A549 (cell line): ENCODE measurements at regions not wholly inside any gene's neighbourhood (a gene's known extent, or its start where the extent isn't known, plus 50 kb on each side); places are given as distances from the start of the nearest gene placed in this dataset.

Experiments used
- ATAC-seq, 2 experiments: fragments of 200-7000 bp in 1 of 2; fragments of >200 bp in 1 of 2; cut with Nextera tagmentation in 1 of 2; cut with Tn5 transposase in 1 of 2; 3 replicates each; pipeline versions ENCODE4 v1.8.0 to v1.9.1; 2018 to 2020; ENCODE audit warnings: mild to moderate bottlenecking in 1 of 2, moderate library complexity in 1 of 2
- CTCF ChIA-PET: fragments of 300-600 bp; sonication (Branson Sonifier 250); formaldehyde crosslinking; extraction: SDS; loops from one replicate; lab custom pipeline; 2021; ENCODE audit warnings: antibody characterized with exemption, inconsistent platforms; lab: Yijun Ruan, JAX
- POLR2A ChIA-PET: fragments of 350-600 bp; formaldehyde crosslinking; extraction: SDS; loops from one replicate; lab custom pipeline; 2021; ENCODE audit warnings: antibody characterized with exemption, inconsistent platforms; lab: Yijun Ruan, JAX
- DNase-seq, 2 experiments: peaks; one replicate each; pipeline versions ENCODE4 v3.0.0 to v3.0.0-alpha.2; 2011 to 2016; ENCODE audit warnings: low read depth in 1 of 2, low spot score in 1 of 2
- FAIRE-seq: peaks from 2 replicates; lab custom pipeline; 2011; peaks lifted over from hg19 to GRCh38; lab: Jason Lieb, UNC
- H3K27ac ChIP-seq, 2 experiments: fragments of >200 bp; sonication (Bioruptor Twin); formaldehyde crosslinking; 3 replicates each; pipeline ENCODE4 v1.5.1; 2016 to 2017
- H3K4me1 ChIP-seq: fragments of >200 bp; sonication (Bioruptor Twin); formaldehyde crosslinking; 3 replicates; pipeline ENCODE4 v1.6.1; 2016
- H3K4me2 ChIP-seq: fragments of >200 bp; sonication (Bioruptor Twin); formaldehyde crosslinking; 3 replicates; pipeline ENCODE4 v1.6.1; 2016
- H3K4me3 ChIP-seq: fragments of >200 bp; sonication (Bioruptor Twin); formaldehyde crosslinking; 3 replicates; pipeline ENCODE4 v1.5.1; 2016
- H3K9me3 ChIP-seq: fragments of >200 bp; sonication (Bioruptor Twin); formaldehyde crosslinking; 3 replicates; pipeline ENCODE4 v1.6.1; 2016
- CBX2 ChIP-seq: fragments of 200-600 bp; sonication (generic); IDR thresholded peaks from 2 replicates; pipeline ENCODE4 v1.6.1; 2016; ENCODE audit warnings: low read depth, mild to moderate bottlenecking, borderline replicate concordance
- CEBPB ChIP-seq, 2 experiments: fragments of >200 bp in 1 of 2; sonication (Bioruptor Twin) in 1 of 2; formaldehyde crosslinking in 1 of 2; IDR thresholded peaks; 2 replicates each; pipeline ENCODE4 v1.6.1; 2012 to 2016
- CHD2 ChIP-seq: fragments of 150-350 bp; IDR thresholded peaks from 2 replicates; pipeline ENCODE4 v1.6.1; 2014; ENCODE audit warnings: low read length; ENCODE audit not compliant: partially characterized antibody
- CHD4 ChIP-seq: fragments of 200-600 bp; sonication (generic); IDR thresholded peaks from 2 replicates; pipeline ENCODE4 v1.6.1; 2016; ENCODE audit warnings: antibody characterized with exemption, mild to moderate bottlenecking, borderline replicate concordance
- E2F6 ChIP-seq: IDR thresholded peaks from 2 replicates; pipeline ENCODE4 v1.6.1; 2012; ENCODE audit warnings: low read depth, borderline replicate concordance
- EHF ChIP-seq: fragments of 250-450 bp; sonication (Bioruptor Pico); IDR thresholded peaks from 2 replicates; pipeline ENCODE4 v1.5.0; 2020; ENCODE audit warnings: mild to moderate bottlenecking
- EHMT2 ChIP-seq: fragments of 200-600 bp; sonication (generic); IDR thresholded peaks from 2 replicates; pipeline ENCODE4 v1.6.1; 2016; ENCODE audit warnings: antibody characterized with exemption, low read depth, mild to moderate bottlenecking, moderate library complexity
- ELK1 ChIP-seq: fragments of 150-350 bp; IDR thresholded peaks from 2 replicates; pipeline ENCODE4 v1.6.1; 2014; ENCODE audit warnings: low read depth, mild to moderate bottlenecking, low read length
- EP300 ChIP-seq, 2 experiments: fragments of >200 bp; sonication (Bioruptor Twin); formaldehyde crosslinking; IDR thresholded peaks; 2 replicates in 1 of 2; 3 replicates in 1 of 2; pipeline ENCODE4 v1.6.1; 2016 to 2017
- FOSL2 ChIP-seq, 2 experiments: fragments of 450-650 bp in 1 of 2; fragments of >200 bp in 1 of 2; sonication (Bioruptor Twin) in 1 of 2; formaldehyde crosslinking; IDR thresholded peaks; 2 replicates each; pipeline versions ENCODE4 v1.5.0 to v1.6.1; 2016 to 2020; ENCODE audit warnings: mild to moderate bottlenecking in 1 of 2, moderate library complexity in 1 of 2
- HES2 ChIP-seq: fragments of >200 bp; sonication (Bioruptor Twin); formaldehyde crosslinking; IDR thresholded peaks from 2 replicates; pipeline ENCODE4 v1.6.1; 2016
- HEYL ChIP-seq: fragments of 250-450 bp; sonication (Bioruptor Pico); IDR thresholded peaks from 2 replicates; pipeline ENCODE4 v1.8.0; 2021; ENCODE audit warnings: mild to moderate bottlenecking, moderate library complexity
- JUNB ChIP-seq: fragments of >200 bp; sonication (Bioruptor Twin); formaldehyde crosslinking; IDR thresholded peaks from 2 replicates; pipeline ENCODE4 v1.6.1; 2016
- KDM5A ChIP-seq: fragments of 200-600 bp; sonication (generic); IDR thresholded peaks from 2 replicates; pipeline ENCODE4 v1.6.1; 2016; ENCODE audit warnings: antibody characterized with exemption, mild to moderate bottlenecking
- MAFK ChIP-seq: fragments of 450-650 bp; IDR thresholded peaks from 2 replicates; pipeline ENCODE4 v1.6.1; 2014; ENCODE audit not compliant: partially characterized antibody
- NFE2L2 ChIP-seq: fragments of 150-350 bp; conservative IDR thresholded peaks from 2 replicates; pipeline ENCODE4 v1.6.1; 2014; ENCODE audit warnings: low read length
- NPAS2 ChIP-seq: fragments of 250-450 bp; sonication (Bioruptor Pico); IDR thresholded peaks from 2 replicates; pipeline ENCODE4 v1.8.0; 2022; ENCODE audit warnings: mild to moderate bottlenecking, moderate library complexity, borderline replicate concordance
- NR3C1 ChIP-seq: fragments of >200 bp; sonication (Bioruptor Twin); formaldehyde crosslinking; IDR thresholded peaks from 3 replicates; pipeline ENCODE4 v1.6.1; 2017
- POLR2A ChIP-seq: IDR thresholded peaks from 2 replicates; pipeline ENCODE4 v1.6.1; 2012; ENCODE audit warnings: mild to moderate bottlenecking, low read length
- RAD21 ChIP-seq, 2 experiments: fragments of >200 bp in 1 of 2; sonication (Bioruptor Twin) in 1 of 2; formaldehyde crosslinking in 1 of 2; IDR thresholded peaks in 1 of 2; conservative IDR thresholded peaks in 1 of 2; 2 replicates in 1 of 2; 3 replicates in 1 of 2; pipeline ENCODE4 v1.6.1; 2012 to 2018; ENCODE audit warnings: inconsistent platforms in 1 of 2
- RARB ChIP-seq: fragments of 250-450 bp; sonication (Bioruptor Pico); IDR thresholded peaks from 2 replicates; pipeline ENCODE4 v1.8.0; 2021; ENCODE audit warnings: mild to moderate bottlenecking, moderate library complexity
- TFCP2L1 ChIP-seq: fragments of 250-450 bp; sonication (Bioruptor Pico); IDR thresholded peaks from 2 replicates; pipeline ENCODE4 v1.5.0; 2021; ENCODE audit warnings: mild to moderate bottlenecking
- ZNF302 ChIP-seq: fragments of 250-450 bp; sonication (Bioruptor Pico); IDR thresholded peaks from 2 replicates; pipeline ENCODE4 v1.9.0; 2021; ENCODE audit warnings: inconsistent platforms, mild to moderate bottlenecking, moderate library complexity
- WGBS: methylation state at CpG from one replicate; pipeline ENCODE4 v1.1.6; 2017; ENCODE audit errors: missing lambda C conversion rate; 5-methylcytosine and 5-hydroxymethylcytosine counted together
- TF ChIP-seq, protein P1 (sequence below): IDR thresholded peaks from 2 replicates; pipeline ENCODE4 v1.6.1; 2012
- TF ChIP-seq, protein P2 (sequence below): fragments of >200 bp; sonication (Bioruptor Twin); formaldehyde crosslinking; IDR thresholded peaks from 3 replicates; pipeline ENCODE4 v1.6.1; 2016
- TF ChIP-seq, protein P3 (sequence below): fragments of >200 bp; sonication (Bioruptor Twin); formaldehyde crosslinking; IDR thresholded peaks from 3 replicates; pipeline ENCODE4 v1.5.1; 2016

GRCh38 chr20:48530957-48531356, 296.8 kb downstream of the PREX1 start:
- no peak for ATAC-seq
- Histone ChIP-seq H3K4me1 (no peaks in the 10 kb centered on the region), H3K9me3 (0 out of 3 replicates have a peak, but pooled peaks cover 3% of the 10 kb centered on the region), H3K4me3 (no peak overlapping the region), H3K27ac (no peak overlapping the region), H3K4me2 (peak overlapping the region; percentile 49; the same call in 1 of the 3 replicates)
- POLR2A ChIA-PET = no interaction called here
- FAIRE-seq = no peak
- DNase-seq = no peak
- CTCF ChIA-PET = interaction anchor here (1.5 kb wide), 1 partner anchor 867 kb away, joined by 4 read pairs; no protein-coding TSS in a partner anchor
- WGBS = 10% methylated on average over 5 of the region's 5 CpGs
- no peak for TF ChIP-seq ZNF302 (CRISPR knock-in tag)
- no peak for TF ChIP-seq EHMT2
- TF ChIP-seq, protein P1, sequence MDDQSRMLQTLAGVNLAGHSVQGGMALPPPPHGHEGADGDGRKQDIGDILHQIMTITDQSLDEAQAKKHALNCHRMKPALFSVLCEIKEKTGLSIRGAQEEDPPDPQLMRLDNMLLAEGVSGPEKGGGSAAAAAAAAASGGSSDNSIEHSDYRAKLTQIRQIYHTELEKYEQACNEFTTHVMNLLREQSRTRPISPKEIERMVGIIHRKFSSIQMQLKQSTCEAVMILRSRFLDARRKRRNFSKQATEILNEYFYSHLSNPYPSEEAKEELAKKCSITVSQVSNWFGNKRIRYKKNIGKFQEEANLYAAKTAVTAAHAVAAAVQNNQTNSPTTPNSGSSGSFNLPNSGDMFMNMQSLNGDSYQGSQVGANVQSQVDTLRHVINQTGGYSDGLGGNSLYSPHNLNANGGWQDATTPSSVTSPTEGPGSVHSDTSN = no peak

DNA sequence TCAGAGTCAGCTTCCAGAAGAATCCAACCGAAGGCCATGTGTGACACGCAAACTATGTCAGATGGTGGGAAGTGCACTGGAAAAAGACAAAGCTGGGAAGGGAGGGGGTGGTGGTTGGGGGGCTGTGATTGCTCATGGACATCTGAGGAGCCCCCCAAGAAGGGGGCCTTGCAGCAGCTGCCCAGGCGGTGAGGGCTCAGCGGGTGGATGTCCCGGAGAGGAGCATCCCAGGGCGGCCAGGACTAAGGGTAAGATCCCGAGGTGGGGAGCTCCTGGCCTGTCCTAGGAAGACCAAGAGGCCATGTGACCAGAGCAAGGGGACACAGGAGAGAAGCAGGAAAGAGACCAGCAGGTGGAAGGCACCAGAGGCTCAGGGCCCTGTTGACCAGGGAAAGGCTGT, 299.5 kb downstream of the PREX1 start:
- no peak for ATAC-seq
- FAIRE-seq = no peak
- Histone ChIP-seq H3K4me2 (no peak overlapping the region), H3K4me3 (no peak overlapping the region), H3K4me1 (no peaks in the 10 kb centered on the region), H3K9me3 (no peaks in the 10 kb centered on the region), H3K27ac (no peak overlapping the region)
- no peak for TF ChIP-seq NFE2L2
- TF ChIP-seq NPAS2 (CRISPR knock-in tag) = no peak
- no peak for TF ChIP-seq E2F6
- no peak for TF ChIP-seq RAD21 (conservative IDR thresholded peaks at IDR 0.05 in 1 of 2, IDR thresholded peaks at IDR 0.05 in 1 of 2)
- TF ChIP-seq HES2 = no peak
- TF ChIP-seq TFCP2L1 (CRISPR knock-in tag) = no peak
- TF ChIP-seq FOSL2 (IDR thresholded peaks at IDR 0.05) = no peak
- no peak for TF ChIP-seq FOSL2 (CRISPR knock-in tag; IDR thresholded peaks at IDR 0.05)
- TF ChIP-seq RARB (CRISPR knock-in tag) = no peak
- TF ChIP-seq MAFK = no peak
- no peak for TF ChIP-seq POLR2A
- TF ChIP-seq CEBPB (IDR thresholded peaks at IDR 0.05) = no peak
- TF ChIP-seq CHD4 = no peak
- no peak for DNase-seq
- POLR2A ChIA-PET = no interaction called here
- CTCF ChIA-PET = interaction anchor here (2.1 kb wide), 1 partner anchor 92 kb away, joined by 6 read pairs; no protein-coding TSS in a partner anchor
- 73% methylated on average over 7 of the region's 7 CpGs for WGBS

GRCh38 chr20:48527771-48528170, 300.0 kb downstream of the PREX1 start:
- CTCF ChIA-PET = interaction anchor here (2.1 kb wide), 1 partner anchor 93 kb away, joined by 6 read pairs; no protein-coding TSS in a partner anchor
- FAIRE-seq (no peak), DNase-seq (no peak), ATAC-seq (no peak)
- no peaks in the 10 kb centered on the region for H3K9me3 ChIP-seq
- H3K4me1 ChIP-seq = no peaks in the 10 kb centered on the region
- 38% methylated on average over 8 of the region's 11 CpGs for WGBS
- H3K27ac ChIP-seq = no peak overlapping the region
- POLR2A ChIA-PET = no interaction called here
- H3K4me3 ChIP-seq = no peak overlapping the region
- H3K4me2 ChIP-seq = no peak overlapping the region
- TF ChIP-seq NR3C1 (no peak), E2F6 (no peak), NPAS2 (CRISPR knock-in tag) (no peak), CEBPB (IDR thresholded peaks at IDR 0.05) (no peak), CBX2 (no peak), EP300 (IDR thresholded peaks at IDR 0.05) (no peak), KDM5A (no peak), JUNB (no peak), CHD2 (no peak), EHF (CRISPR knock-in tag) (no peak), HEYL (CRISPR knock-in tag) (no peak), NFE2L2 (no peak), ELK1 (no peak)
- TF ChIP-seq, protein P2, sequence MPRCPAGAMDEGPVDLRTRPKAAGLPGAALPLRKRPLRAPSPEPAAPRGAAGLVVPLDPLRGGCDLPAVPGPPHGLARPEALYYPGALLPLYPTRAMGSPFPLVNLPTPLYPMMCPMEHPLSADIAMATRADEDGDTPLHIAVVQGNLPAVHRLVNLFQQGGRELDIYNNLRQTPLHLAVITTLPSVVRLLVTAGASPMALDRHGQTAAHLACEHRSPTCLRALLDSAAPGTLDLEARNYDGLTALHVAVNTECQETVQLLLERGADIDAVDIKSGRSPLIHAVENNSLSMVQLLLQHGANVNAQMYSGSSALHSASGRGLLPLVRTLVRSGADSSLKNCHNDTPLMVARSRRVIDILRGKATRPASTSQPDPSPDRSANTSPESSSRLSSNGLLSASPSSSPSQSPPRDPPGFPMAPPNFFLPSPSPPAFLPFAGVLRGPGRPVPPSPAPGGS = no peak
- TF ChIP-seq, protein P3, sequence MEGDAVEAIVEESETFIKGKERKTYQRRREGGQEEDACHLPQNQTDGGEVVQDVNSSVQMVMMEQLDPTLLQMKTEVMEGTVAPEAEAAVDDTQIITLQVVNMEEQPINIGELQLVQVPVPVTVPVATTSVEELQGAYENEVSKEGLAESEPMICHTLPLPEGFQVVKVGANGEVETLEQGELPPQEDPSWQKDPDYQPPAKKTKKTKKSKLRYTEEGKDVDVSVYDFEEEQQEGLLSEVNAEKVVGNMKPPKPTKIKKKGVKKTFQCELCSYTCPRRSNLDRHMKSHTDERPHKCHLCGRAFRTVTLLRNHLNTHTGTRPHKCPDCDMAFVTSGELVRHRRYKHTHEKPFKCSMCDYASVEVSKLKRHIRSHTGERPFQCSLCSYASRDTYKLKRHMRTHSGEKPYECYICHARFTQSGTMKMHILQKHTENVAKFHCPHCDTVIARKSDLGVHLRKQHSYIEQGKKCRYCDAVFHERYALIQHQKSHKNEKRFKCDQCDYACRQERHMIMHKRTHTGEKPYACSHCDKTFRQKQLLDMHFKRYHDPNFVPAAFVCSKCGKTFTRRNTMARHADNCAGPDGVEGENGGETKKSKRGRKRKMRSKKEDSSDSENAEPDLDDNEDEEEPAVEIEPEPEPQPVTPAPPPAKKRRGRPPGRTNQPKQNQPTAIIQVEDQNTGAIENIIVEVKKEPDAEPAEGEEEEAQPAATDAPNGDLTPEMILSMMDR = no peak
- TF ChIP-seq, protein P1 = no peak
